ENCODE measurements at regions not wholly inside any gene's neighbourhood (a gene's known extent, or its start where the extent isn't known, plus 50 kb on each side); places are given as distances from the start of the nearest gene placed in this dataset.
A peak's percentile ranks its signal among the peaks of the same experiment; 100 is the strongest.

DNA sequence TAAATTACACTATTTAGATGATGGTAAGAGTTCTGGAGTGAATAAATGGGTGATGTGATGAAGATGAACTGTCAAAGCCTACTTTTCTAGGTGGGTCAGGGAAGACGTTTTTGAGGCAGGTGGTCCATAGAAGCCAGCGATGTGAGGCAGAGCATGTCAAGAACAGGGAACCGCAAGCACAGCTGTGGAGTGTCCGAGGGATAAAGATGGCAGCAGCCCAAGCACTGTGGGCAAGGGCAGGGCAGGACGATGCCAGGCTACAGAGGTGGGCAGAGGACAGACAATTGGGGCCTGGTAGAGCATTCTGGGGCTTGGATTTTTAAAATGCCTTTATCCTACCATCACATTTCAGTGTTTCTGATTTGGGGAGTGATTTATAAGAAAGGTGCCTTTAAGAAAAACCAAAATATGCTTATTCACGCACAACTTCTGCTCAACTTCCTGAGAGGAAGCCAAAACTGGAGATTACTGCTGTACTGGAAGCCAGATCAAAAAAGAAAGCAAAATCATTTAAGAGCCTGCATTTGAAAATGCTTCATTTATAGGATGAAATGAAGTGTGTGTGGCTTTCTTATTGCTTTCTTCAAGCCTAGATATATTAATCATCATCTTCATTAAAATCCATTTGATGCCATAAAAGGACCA is 119.0 kb upstream of the WDR17 start:
- H3K4me1 Mint-ChIP-seq = peaks cover 7% of the 10 kb centered on the region
- peak overlapping the region; percentile 38 to 84 for H3K27ac ChIP-seq (ENCODE audit: low read depth in 1 of 2, low read length in 2 of 2)
- H3K4me1 ChIP-seq (ENCODE audit: control insufficient read depth in 1 of 2, insufficient read depth in 2 of 2, low read length in 2 of 2) = peaks cover 6 to 7% of the 10 kb centered on the region in 2 donors
- no peaks in the 10 kb centered on the region for H3K79me2 ChIP-seq (ENCODE audit: insufficient read depth, low read length)
- H3K36me3 ChIP-seq (replicated peaks in 1 of 2; ENCODE audit: control insufficient read depth in 1 of 2, insufficient read depth in 2 of 2, low read length in 2 of 2) = no peaks in the 10 kb centered on the region
- intact Hi-C loops (cut with micrococcal nuclease) = no loop called here
- peak overlapping the region; percentile 86 to 97 for H3K4me3 Mint-ChIP-seq
- H2AFZ ChIP-seq (ENCODE audit: insufficient read depth, low read depth, low read length, poor library complexity, severe bottlenecking) = peak overlapping the region; percentile 92
- H3K9me3 ChIP-seq (replicated peaks in 1 of 2; ENCODE audit: control insufficient read depth in 1 of 2, insufficient read depth in 1 of 2, low read length in 2 of 2) = no peaks in the 10 kb centered on the region
- H4K20me1 ChIP-seq (ENCODE audit: insufficient read depth, low read length) = no peaks in the 10 kb centered on the region
- peaks cover 0 to 1% (median 0%) of the 10 kb centered on the region in 7 donors for H3K9me3 Mint-ChIP-seq
- H3K9ac ChIP-seq (ENCODE audit: insufficient read depth, low read length, poor library complexity, severe bottlenecking) = peak overlapping the region; percentile 65
- peak overlapping the region; percentile 79 to 90 (median 87) for H3K27ac Mint-ChIP-seq
- 0% methylated on average over 4 of the region's 6 CpGs for WGBS (ENCODE audit: insufficient coverage)
- H3K4me3 ChIP-seq (replicated peaks in 1 of 3; ENCODE audit: low read depth in 2 of 3, low read length in 3 of 3) = peak overlapping the region; percentile 41 to 94 (median 77)
- H3K4me2 ChIP-seq (replicated peaks; ENCODE audit: extremely low read depth, low read length, poor library complexity, severe bottlenecking) = peak overlapping the region; percentile 87
- no peak for TF ChIP-seq CTCF (IDR thresholded peaks at IDR 0.05)
- H3K27me3 Mint-ChIP-seq (ENCODE audit: low read depth in 3 of 3) = peaks cover 0 to 2% (median 1%) of the 10 kb centered on the region in 3 donors
- peak; percentile 7 to 14 (median 12) for DNase-seq
- H3K36me3 Mint-ChIP-seq = no peaks in the 10 kb centered on the region
- no peaks in the 10 kb centered on the region for H3K27me3 ChIP-seq (ENCODE audit: control insufficient read depth in 2 of 2, insufficient read depth in 2 of 2, low read length in 2 of 2)

DNA sequence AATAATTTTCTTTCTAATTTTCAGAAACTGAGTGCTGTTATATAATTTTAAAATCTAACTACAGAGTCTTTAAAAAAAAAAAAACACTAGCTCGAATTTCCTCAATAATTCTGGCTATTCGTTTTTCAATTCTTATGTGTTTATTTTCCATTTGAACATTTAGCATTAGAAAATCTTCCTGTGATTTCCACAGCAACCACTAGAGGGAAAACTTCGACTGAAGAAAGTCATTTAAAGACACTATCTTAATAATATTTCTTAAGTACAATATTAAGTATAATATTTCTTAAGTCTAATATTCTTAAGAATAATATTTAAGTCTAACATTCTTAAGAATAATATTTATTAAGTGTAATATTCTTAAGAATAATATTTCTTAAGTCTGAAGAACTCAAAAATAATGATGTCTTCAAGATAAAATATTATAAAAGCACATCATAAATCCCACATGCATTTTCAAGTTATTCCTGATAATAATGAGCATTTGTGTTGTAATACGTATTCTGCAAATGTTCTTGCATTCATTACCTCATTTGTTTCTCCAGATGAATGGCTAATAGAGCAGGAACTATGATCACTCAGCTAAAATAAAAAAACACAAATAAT is 118.4 kb upstream of the WDR17 start:
- WGBS (ENCODE audit: insufficient coverage) = no CpG with 5 or more reads among the region's 4 CpGs
- Mint-ChIP-seq H3K36me3 (no peaks in the 10 kb centered on the region), H3K4me3 (peak overlapping the region; percentile 86 to 97), H3K4me1 (peaks cover 7% of the 10 kb centered on the region), H3K27ac (peak overlapping the region; percentile 68 to 89 (median 86)), H3K27me3 (ENCODE audit: low read depth in 3 of 3) (peaks cover 0 to 4% (median 1%) of the 10 kb centered on the region in 3 donors), H3K9me3 (peaks cover 0 to 1% (median 0%) of the 10 kb centered on the region in 7 donors)
- Histone ChIP-seq H4K20me1 (ENCODE audit: insufficient read depth, low read length) (no peaks in the 10 kb centered on the region), H3K36me3 (replicated peaks in 1 of 2; ENCODE audit: control insufficient read depth in 1 of 2, insufficient read depth in 2 of 2, low read length in 2 of 2) (no peaks in the 10 kb centered on the region), H3K9me3 (replicated peaks in 1 of 2; ENCODE audit: control insufficient read depth in 1 of 2, insufficient read depth in 1 of 2, low read length in 2 of 2) (no peaks in the 10 kb centered on the region), H3K4me3 (replicated peaks in 1 of 3; ENCODE audit: low read depth in 2 of 3, low read length in 3 of 3) (peak overlapping the region; percentile 41 to 94 (median 77)), H3K79me2 (ENCODE audit: insufficient read depth, low read length) (no peaks in the 10 kb centered on the region), H3K27ac (ENCODE audit: low read depth in 1 of 2, low read length in 2 of 2) (peak overlapping the region in 1 of 2 donors; percentile 84), H3K4me1 (ENCODE audit: control insufficient read depth in 1 of 2, insufficient read depth in 2 of 2, low read length in 2 of 2) (peaks cover 6 to 7% of the 10 kb centered on the region in 2 donors), H3K27me3 (ENCODE audit: control insufficient read depth in 2 of 2, insufficient read depth in 2 of 2, low read length in 2 of 2) (no peaks in the 10 kb centered on the region), H3K4me2 (replicated peaks; ENCODE audit: extremely low read depth, low read length, poor library complexity, severe bottlenecking) (peak overlapping the region; percentile 87), H2AFZ (ENCODE audit: insufficient read depth, low read depth, low read length, poor library complexity, severe bottlenecking) (peak overlapping the region; percentile 92), H3K9ac (ENCODE audit: insufficient read depth, low read length, poor library complexity, severe bottlenecking) (peak overlapping the region; percentile 65)
- TF ChIP-seq CTCF (IDR thresholded peaks at IDR 0.05) = peak; percentile 91
- intact Hi-C loops (cut with micrococcal nuclease) = no loop called here
- peak; percentile 1 to 34 (median 5) for DNase-seq

Measured in CD14-positive monocyte (primary cell).